Type B pancreatic cell (in vitro differentiated cells): ENCODE measurements at regions not wholly inside any gene's neighbourhood (a gene's known extent, or its start where the extent isn't known, plus 50 kb on each side); places are given as distances from the start of the nearest gene placed in this dataset.

Experiments used
- DNase-seq: peaks from one replicate; pipeline ENCODE4 v3.0.0; 2021; ENCODE audit warnings: mixed read lengths; ENCODE audit not compliant: unreplicated experiment; ENCODE audit errors: extremely low spot score
- H3K27ac Mint-ChIP-seq: 2 replicates; pipeline ENCODE4 v1.8.0; 2021; ENCODE audit warnings: mild to moderate bottlenecking, mixed read lengths
- H3K27me3 Mint-ChIP-seq: 2 replicates; pipeline ENCODE4 v1.8.0; 2021; ENCODE audit warnings: mixed read lengths
- H3K36me3 Mint-ChIP-seq: 2 replicates; pipeline ENCODE4 v1.8.0; 2021; ENCODE audit warnings: mixed read lengths
- H3K4me1 Mint-ChIP-seq: one replicate; pipeline ENCODE4 v1.8.0; 2021; ENCODE audit warnings: mixed read lengths; ENCODE audit not compliant: unreplicated experiment
- H3K4me3 Mint-ChIP-seq: 2 replicates; pipeline ENCODE4 v1.8.0; 2021; ENCODE audit warnings: mild to moderate bottlenecking, mixed read lengths
- H3K9me3 Mint-ChIP-seq: 2 replicates; pipeline ENCODE4 v1.8.0; 2021; ENCODE audit warnings: mixed read lengths
- TF ChIP-seq, protein P1 (sequence below): fragments of 200-600 bp; sonication (generic); conservative IDR thresholded peaks from 2 replicates; pipeline ENCODE4 v1.5.0; 2021; ENCODE audit warnings: antibody characterized with exemption, mild to moderate bottlenecking

DNA sequence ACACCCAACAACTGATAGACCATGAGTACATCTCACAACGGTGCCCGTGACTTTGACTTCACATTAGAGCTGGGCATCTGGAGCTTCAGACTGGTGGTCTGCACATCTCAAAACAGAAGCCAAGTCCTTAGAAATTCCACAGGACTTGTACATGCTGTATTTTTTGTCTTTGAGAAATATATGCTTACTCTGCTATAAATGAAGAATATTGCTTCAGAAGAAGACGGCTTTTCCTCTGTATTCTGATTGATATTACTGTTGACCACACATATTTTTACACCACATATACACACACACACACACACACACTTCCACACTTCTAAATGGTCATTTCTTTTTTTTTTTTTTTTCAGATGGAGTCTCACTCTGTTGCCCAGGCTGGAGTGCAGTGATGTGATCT is 338.3 kb upstream of the KIF2A start:
- no peak overlapping the region for H3K4me3 Mint-ChIP-seq
- no peaks in the 10 kb centered on the region for H3K9me3 Mint-ChIP-seq
- H3K4me1 Mint-ChIP-seq = no peaks in the 10 kb centered on the region
- no peak for DNase-seq
- TF ChIP-seq, protein P1, sequence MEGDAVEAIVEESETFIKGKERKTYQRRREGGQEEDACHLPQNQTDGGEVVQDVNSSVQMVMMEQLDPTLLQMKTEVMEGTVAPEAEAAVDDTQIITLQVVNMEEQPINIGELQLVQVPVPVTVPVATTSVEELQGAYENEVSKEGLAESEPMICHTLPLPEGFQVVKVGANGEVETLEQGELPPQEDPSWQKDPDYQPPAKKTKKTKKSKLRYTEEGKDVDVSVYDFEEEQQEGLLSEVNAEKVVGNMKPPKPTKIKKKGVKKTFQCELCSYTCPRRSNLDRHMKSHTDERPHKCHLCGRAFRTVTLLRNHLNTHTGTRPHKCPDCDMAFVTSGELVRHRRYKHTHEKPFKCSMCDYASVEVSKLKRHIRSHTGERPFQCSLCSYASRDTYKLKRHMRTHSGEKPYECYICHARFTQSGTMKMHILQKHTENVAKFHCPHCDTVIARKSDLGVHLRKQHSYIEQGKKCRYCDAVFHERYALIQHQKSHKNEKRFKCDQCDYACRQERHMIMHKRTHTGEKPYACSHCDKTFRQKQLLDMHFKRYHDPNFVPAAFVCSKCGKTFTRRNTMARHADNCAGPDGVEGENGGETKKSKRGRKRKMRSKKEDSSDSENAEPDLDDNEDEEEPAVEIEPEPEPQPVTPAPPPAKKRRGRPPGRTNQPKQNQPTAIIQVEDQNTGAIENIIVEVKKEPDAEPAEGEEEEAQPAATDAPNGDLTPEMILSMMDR = no peak
- peaks cover 23% of the 10 kb centered on the region for H3K27me3 Mint-ChIP-seq
- H3K36me3 Mint-ChIP-seq = no peaks in the 10 kb centered on the region
- no peak overlapping the region for H3K27ac Mint-ChIP-seq

DNA sequence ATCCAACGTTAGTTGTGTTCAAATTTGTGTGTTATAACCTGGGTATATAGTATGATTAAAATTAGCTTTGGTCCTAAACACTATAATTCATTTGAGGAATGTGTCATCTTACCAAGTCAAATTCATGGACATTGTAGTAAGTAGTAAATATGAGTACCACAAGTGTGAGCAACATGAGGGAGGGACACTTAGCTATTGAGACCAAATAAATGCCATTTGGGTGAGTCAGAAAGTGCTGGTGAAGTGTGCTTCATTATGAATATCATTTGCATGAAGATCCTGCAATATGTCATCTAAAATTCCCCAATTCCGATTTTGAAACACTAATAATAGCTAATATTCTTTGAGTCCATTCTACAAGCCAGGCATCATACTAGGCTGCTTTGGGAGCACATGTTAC is 336.7 kb upstream of the KIF2A start:
- Mint-ChIP-seq H3K9me3 (no peaks in the 10 kb centered on the region), H3K4me1 (no peaks in the 10 kb centered on the region), H3K27ac (no peak overlapping the region), H3K4me3 (no peak overlapping the region), H3K27me3 (peaks cover 23% of the 10 kb centered on the region), H3K36me3 (no peaks in the 10 kb centered on the region)
- TF ChIP-seq, protein P1 = no peak
- no peak for DNase-seq

DNA sequence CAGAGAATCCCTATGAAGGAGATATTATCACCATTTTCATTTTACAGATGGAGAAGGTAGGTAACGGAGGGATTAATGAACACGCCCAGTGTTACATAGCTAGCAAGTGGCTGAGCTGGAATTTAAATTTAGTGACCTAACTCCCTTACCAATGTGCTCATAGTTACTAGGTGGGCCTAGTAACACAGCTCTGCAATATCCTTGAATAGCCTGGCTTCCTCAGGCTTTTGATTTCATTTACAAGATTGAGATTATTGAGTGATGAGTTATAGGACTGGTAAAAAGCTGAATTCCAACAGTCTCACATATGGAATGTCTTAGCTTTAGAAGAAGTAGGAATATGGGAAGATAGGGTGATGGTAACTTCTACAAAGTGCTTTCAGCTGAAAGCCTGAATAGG is 336.3 kb upstream of the KIF2A start:
- Mint-ChIP-seq H3K4me1 (no peaks in the 10 kb centered on the region), H3K4me3 (no peak overlapping the region), H3K27ac (no peak overlapping the region), H3K9me3 (no peaks in the 10 kb centered on the region), H3K36me3 (no peaks in the 10 kb centered on the region), H3K27me3 (peaks cover 23% of the 10 kb centered on the region)
- no peak for DNase-seq
- TF ChIP-seq, protein P1 = no peak

GRCh38 chr5:61970218-61970617 is 335.8 kb upstream of the KIF2A start:
- no peaks in the 10 kb centered on the region for H3K36me3 Mint-ChIP-seq
- H3K4me3 Mint-ChIP-seq = no peak overlapping the region
- peaks cover 23% of the 10 kb centered on the region for H3K27me3 Mint-ChIP-seq
- no peaks in the 10 kb centered on the region for H3K4me1 Mint-ChIP-seq
- DNase-seq = no peak
- TF ChIP-seq, protein P1 = no peak
- no peaks in the 10 kb centered on the region for H3K9me3 Mint-ChIP-seq
- H3K27ac Mint-ChIP-seq = no peak overlapping the region

DNA sequence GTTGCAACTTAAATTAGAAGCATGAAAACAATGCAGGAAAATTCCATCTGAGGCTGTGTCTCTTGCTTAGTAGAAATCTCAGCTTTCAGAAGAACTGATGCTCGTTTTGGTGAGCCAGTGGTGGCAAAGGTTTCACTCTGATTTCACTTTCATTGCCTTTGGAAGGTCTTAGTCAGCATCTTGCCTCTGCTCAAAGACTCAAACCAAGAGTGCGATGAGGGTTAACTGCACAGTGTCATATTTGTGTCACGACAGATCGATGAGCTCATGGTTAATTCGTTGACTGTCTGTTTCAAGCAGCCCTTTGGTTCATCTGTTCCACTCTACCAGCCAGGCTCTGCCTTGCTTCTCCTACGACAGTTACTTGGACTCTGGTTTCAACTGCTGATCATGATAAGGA is 331.3 kb upstream of the KIF2A start:
- H3K9me3 Mint-ChIP-seq = no peaks in the 10 kb centered on the region
- H3K4me3 Mint-ChIP-seq = no peak overlapping the region
- H3K4me1 Mint-ChIP-seq = no peaks in the 10 kb centered on the region
- H3K36me3 Mint-ChIP-seq = no peaks in the 10 kb centered on the region
- H3K27ac Mint-ChIP-seq = no peak overlapping the region
- H3K27me3 Mint-ChIP-seq = peaks cover 4% of the 10 kb centered on the region
- TF ChIP-seq, protein P1 = no peak
- no peak for DNase-seq

- DNase-seq = no peak
- H3K27me3 Mint-ChIP-seq = peaks cover 8% of the 10 kb centered on the region
- no peaks in the 10 kb centered on the region for H3K9me3 Mint-ChIP-seq
- no peaks in the 10 kb centered on the region for H3K4me1 Mint-ChIP-seq
- no peaks in the 10 kb centered on the region for H3K36me3 Mint-ChIP-seq
- H3K27ac Mint-ChIP-seq = no peak overlapping the region
- TF ChIP-seq, protein P1 = no peak
- H3K4me3 Mint-ChIP-seq = no peak overlapping the region
Measured at GRCh38 chr5:61981886-61982285, 324.1 kb upstream of the KIF2A start.
